ENCODE measurements at regions not wholly inside any gene's neighbourhood (a gene's known extent, or its start where the extent isn't known, plus 50 kb on each side); places are given as distances from the start of the nearest gene placed in this dataset.

- no peak for DNase-seq
Observed at GRCh38 chr6:14905201-14905600, 340.7 kb upstream of the JARID2 start.

- DNase-seq: no peak
Observed at GRCh38 chr6:14906621-14907020, 339.2 kb upstream of the JARID2 start.

- DNase-seq: peak; percentile 99
Observed at GRCh38 chr6:14910692-14911547, 334.9 kb upstream of the JARID2 start.

GRCh38 chr6:14912226-14912625, 333.6 kb upstream of the JARID2 start:
- DNase-seq: no peak

GRCh38 chr6:14912706-14913105, 333.2 kb upstream of the JARID2 start:
- DNase-seq: no peak

GRCh38 chr6:14913931-14914330, 331.9 kb upstream of the JARID2 start:
- DNase-seq: no peak

GRCh38 chr6:14915888-14916832, 329.7 kb upstream of the JARID2 start:
- no peak for DNase-seq

- DNase-seq: no peak
Observed at GRCh38 chr6:14917109-14917910, 328.6 kb upstream of the JARID2 start.

- no peak for DNase-seq
Observed at GRCh38 chr6:14918200-14918907, 327.5 kb upstream of the JARID2 start.

- DNase-seq: no peak
Observed at GRCh38 chr6:14919038-14919670, 326.7 kb upstream of the JARID2 start.

- no peak for DNase-seq
Observed at GRCh38 chr6:14920276-14920675, 325.6 kb upstream of the JARID2 start.

GRCh38 chr6:14921170-14921569, 324.7 kb upstream of the JARID2 start:
- peak; percentile 34 for DNase-seq

- peak; percentile 95 for DNase-seq
Observed at GRCh38 chr6:14921878-14922671, 323.8 kb upstream of the JARID2 start.

GRCh38 chr6:14922706-14923460, 323.0 kb upstream of the JARID2 start:
- no peak for DNase-seq

GRCh38 chr6:14924126-14925024, 321.5 kb upstream of the JARID2 start:
- DNase-seq: no peak

- DNase-seq: no peak
Observed at GRCh38 chr6:14925025-14925698, 320.7 kb upstream of the JARID2 start.

- no peak for DNase-seq
Observed at GRCh38 chr6:14925699-14926026, 320.2 kb upstream of the JARID2 start.

GRCh38 chr6:14927398-14927797, 318.5 kb upstream of the JARID2 start:
- DNase-seq: no peak

- no peak for DNase-seq
Observed at GRCh38 chr6:14929291-14929690, 316.6 kb upstream of the JARID2 start.
